Stomach (tissue), 4 donors: ENCODE measurements at regions not wholly inside any gene's neighbourhood (a gene's known extent, or its start where the extent isn't known, plus 50 kb on each side); places are given as distances from the start of the nearest gene placed in this dataset.

Source experiments
- CTCF ChIP-seq, 7 experiments: fragments of 450-650 bp in 4 of 7; fragments of 200-600 bp in 3 of 7; sonication (generic) in 3 of 7; IDR thresholded peaks; one replicate each; pipeline ENCODE4 v1.5.1; 2016 to 2019; ENCODE audit warnings: antibody characterized with exemption in 7 of 7, control low read depth in 2 of 7, mild to moderate bottlenecking in 1 of 7
- EP300 ChIP-seq: sonication (generic); formaldehyde crosslinking; IDR thresholded peaks from one replicate; pipeline ENCODE4 v1.6.1; 2017; ENCODE audit warnings: antibody characterized with exemption
- POLR2A ChIP-seq, 4 donors: fragments of 450-650 bp; IDR thresholded peaks; one replicate each; pipeline ENCODE4 v1.6.1; 2016; ENCODE audit warnings: antibody characterized with exemption in 4 of 4, control low read depth in 2 of 4, mild to moderate bottlenecking in 1 of 4, moderate library complexity in 1 of 4
- POLR2AphosphoS5 ChIP-seq, 3 donors: sonication (generic); formaldehyde crosslinking; IDR thresholded peaks; one replicate each; pipeline ENCODE4 v1.6.1; 2016; ENCODE audit warnings: antibody characterized with exemption in 3 of 3

- no peak for TF ChIP-seq CTCF (IDR thresholded peaks at IDR 0.05)
- TF ChIP-seq POLR2AphosphoS5 (IDR thresholded peaks at IDR 0.05), result no peak
- no peak for TF ChIP-seq POLR2A (IDR thresholded peaks at IDR 0.05)
- no peak for TF ChIP-seq EP300
These were observed 905.4 kb downstream of the SLC16A7 start for GRCh38 chr12:60501124-60501729.
